ENCODE measurements at regions not wholly inside any gene's neighbourhood (a gene's known extent, or its start where the extent isn't known, plus 50 kb on each side); places are given as distances from the start of the nearest gene placed in this dataset.

- Histone ChIP-seq H3K27ac (replicated peaks) (no peak overlapping the region), H3K36me3 (no peaks in the 10 kb centered on the region), H3K4me1 (peaks cover 5% of the 10 kb centered on the region), H3K4me3 (no peak overlapping the region), H3K9me3 (replicated peaks) (no peaks in the 10 kb centered on the region), H3K27me3 (ENCODE audit: low read depth) (no peaks in the 10 kb centered on the region)
- TF ChIP-seq CTCF (IDR thresholded peaks at IDR 0.05; ENCODE audit: borderline replicate concordance) = no peak
- intact Hi-C loops (cut with micrococcal nuclease) = no loop called here
- DNase-seq = no peak
These were observed 62.7 kb upstream of the TAF1B start for GRCh38 chr2:9780368-9781130.

GRCh38 chr2:9781252-9781651, 62.0 kb upstream of the TAF1B start:
- H3K4me3 ChIP-seq = no peak overlapping the region
- intact Hi-C loops (cut with micrococcal nuclease) = no loop called here
- no peak for TF ChIP-seq CTCF (IDR thresholded peaks at IDR 0.05; ENCODE audit: borderline replicate concordance)
- H3K36me3 ChIP-seq = no peaks in the 10 kb centered on the region
- peaks cover 5% of the 10 kb centered on the region for H3K4me1 ChIP-seq
- no peaks in the 10 kb centered on the region for H3K9me3 ChIP-seq (replicated peaks)
- H3K27me3 ChIP-seq (ENCODE audit: low read depth) = no peaks in the 10 kb centered on the region
- DNase-seq = no peak
- no peak overlapping the region for H3K27ac ChIP-seq (replicated peaks)

DNA sequence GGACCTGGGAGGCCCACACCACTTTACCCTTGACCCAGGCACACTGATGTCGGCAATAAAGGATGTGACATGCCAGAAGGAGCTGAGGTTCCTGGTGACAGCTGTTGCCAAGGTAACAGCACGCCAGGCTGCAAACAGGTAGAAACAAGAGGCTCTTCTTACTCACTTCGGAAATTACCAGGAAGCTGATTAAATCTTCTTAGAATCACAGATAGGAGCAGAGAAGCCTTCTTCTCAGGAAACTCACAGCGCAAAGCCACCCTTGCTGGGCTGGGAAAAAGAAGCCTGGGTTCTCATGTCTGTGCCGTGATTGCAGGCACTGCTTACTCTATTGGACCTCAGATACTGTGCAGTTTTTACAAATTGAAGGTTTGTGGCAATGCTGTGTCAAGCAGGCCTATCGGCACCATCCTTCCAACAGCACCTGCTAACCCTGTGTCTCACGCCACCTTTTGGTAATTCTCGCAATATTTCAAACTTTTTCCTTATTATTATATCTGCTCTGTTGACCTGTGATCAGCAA, 61.0 kb upstream of the TAF1B start:
- no peaks in the 10 kb centered on the region for H3K9me3 ChIP-seq (replicated peaks)
- no peaks in the 10 kb centered on the region for H3K27me3 ChIP-seq (ENCODE audit: low read depth)
- TF ChIP-seq CTCF (IDR thresholded peaks at IDR 0.05; ENCODE audit: borderline replicate concordance) = no peak
- DNase-seq = no peak
- no peak overlapping the region for H3K27ac ChIP-seq (replicated peaks)
- no peaks in the 10 kb centered on the region for H3K36me3 ChIP-seq
- H3K4me1 ChIP-seq = peaks cover 5% of the 10 kb centered on the region
- H3K4me3 ChIP-seq = no peak overlapping the region
- intact Hi-C loops (cut with micrococcal nuclease) = no loop called here

DNA sequence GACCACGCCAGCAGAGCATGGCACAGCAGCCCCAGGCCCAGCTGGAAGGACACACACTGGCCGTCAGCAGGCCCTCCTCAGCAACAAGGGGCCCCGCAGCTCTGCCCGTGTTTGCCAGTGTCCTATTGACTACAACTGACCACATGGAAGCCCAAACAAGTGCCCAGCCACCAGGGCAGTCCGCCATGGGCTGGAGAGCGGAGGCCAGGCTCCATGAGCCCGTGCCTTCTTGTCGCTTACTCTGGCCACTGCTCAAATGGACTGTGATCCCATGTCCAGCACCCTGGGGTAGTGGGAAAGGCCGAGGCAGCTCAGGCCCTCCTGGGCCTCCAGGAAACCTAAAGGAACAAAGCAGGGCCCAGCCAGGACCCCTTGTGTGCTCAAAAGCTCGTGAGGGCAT, 53.9 kb upstream of the TAF1B start:
- Histone ChIP-seq H3K9me3 (replicated peaks) (peaks cover 11% of the 10 kb centered on the region), H3K36me3 (no peaks in the 10 kb centered on the region), H3K4me3 (no peak overlapping the region), H3K4me1 (peaks cover 19% of the 10 kb centered on the region), H3K27ac (replicated peaks) (no peak overlapping the region), H3K27me3 (ENCODE audit: low read depth) (no peaks in the 10 kb centered on the region)
- DNase-seq = no peak
- intact Hi-C loops (cut with micrococcal nuclease) = no loop called here
- TF ChIP-seq CTCF (IDR thresholded peaks at IDR 0.05; ENCODE audit: borderline replicate concordance) = no peak

DNA sequence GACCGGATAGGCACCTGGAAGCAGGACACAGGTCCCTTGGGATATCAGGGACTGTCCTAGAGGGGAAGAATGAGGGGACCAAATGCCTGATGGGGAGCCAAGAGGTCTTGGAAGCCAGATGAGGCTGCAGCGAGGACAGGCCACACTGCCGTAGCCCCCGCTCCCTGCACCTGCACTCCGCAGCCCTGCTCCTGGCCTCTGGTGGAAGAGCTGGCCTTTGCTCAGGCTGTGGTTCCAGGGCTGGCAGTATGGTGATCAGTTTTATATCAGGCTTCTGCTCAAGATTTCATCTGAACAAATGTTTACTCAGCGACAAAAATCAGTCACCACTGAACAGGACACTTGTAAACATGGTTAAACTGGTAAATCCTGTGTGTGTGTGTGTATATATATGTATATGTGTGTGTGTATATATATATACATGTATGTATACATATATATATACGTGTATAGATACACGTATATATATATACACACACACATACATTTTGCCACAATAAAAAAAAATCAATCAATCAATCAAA, 52.5 kb upstream of the TAF1B start:
- Histone ChIP-seq H3K27me3 (ENCODE audit: low read depth) (no peaks in the 10 kb centered on the region), H3K36me3 (no peaks in the 10 kb centered on the region), H3K4me3 (no peak overlapping the region), H3K27ac (replicated peaks) (no peak overlapping the region), H3K4me1 (peaks cover 19% of the 10 kb centered on the region), H3K9me3 (replicated peaks) (peaks cover 11% of the 10 kb centered on the region)
- intact Hi-C loops (cut with micrococcal nuclease) = no loop called here
- TF ChIP-seq CTCF (IDR thresholded peaks at IDR 0.05; ENCODE audit: borderline replicate concordance) = no peak
- DNase-seq = no peak
